ENCODE measurements at regions not wholly inside any gene's neighbourhood (a gene's known extent, or its start where the extent isn't known, plus 50 kb on each side); places are given as distances from the start of the nearest gene placed in this dataset.

DNA sequence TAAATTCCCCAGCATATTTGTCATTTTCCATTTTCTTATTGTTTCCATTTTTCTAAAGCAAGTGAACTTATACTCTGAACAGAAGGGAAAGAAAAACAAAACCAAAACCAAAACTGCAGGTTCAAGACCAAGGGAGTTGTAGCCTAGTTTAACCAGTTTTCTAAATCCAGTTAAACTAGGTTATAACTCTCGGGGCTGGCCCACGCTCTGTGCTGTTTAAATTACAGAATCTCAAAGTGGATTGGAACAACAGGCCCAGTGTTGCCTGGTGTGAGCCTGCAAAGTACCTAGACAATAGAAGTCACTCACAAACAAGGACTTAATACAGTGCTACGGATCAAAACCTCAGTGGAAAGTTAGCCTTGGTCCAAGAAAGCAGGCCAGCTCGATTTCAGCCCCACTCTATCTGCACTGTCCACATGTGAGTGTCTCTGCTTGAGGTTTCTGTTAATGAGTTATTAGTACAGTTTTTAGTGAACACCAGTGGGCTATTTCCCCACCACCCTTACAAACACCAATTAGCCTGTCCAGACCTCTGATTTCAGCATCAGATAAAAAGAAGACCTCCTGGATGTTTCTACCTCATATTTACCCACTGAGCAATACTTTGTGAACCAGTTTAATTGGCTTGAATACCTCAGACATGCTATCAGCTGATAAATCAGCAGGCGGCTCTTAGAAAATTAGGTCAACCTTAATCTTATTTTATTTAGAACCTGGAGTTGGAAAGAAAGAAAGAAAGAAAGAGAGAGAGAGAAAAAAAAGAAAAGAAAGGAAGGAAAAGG is 93.8 kb upstream of the PDZRN3 start:
- no peak overlapping the region for H3K4me3 ChIP-seq (ENCODE audit: control insufficient read depth, low read depth, low read length)
- no peak for TF ChIP-seq CTCF (conservative IDR thresholded peaks at IDR 0.05; ENCODE audit: control insufficient read depth, insufficient read depth, low read depth, low read length)
- DNase-seq (ENCODE audit: low read depth) = no peak

DNA sequence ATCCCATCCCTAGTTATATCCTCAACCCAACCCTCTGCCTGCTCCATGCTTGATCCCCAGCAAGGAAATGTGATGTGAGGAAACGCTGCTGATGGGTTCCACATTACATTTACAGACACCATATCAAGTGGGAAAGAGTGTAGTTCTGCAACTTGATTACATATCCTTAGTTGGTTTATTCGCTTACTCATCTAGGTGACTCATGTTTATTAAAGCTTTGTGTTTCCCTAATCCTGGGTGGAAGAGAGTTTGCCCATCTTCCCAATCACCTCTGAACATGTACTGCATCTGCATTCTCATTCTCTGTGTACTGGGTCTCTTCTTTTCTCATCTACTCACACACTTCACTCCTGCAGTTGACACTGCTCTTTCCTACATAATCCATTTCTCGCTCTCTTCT is 91.7 kb upstream of the PDZRN3 start:
- no peak for TF ChIP-seq CTCF (conservative IDR thresholded peaks at IDR 0.05; ENCODE audit: control insufficient read depth, insufficient read depth, low read depth, low read length)
- no peak overlapping the region for H3K4me3 ChIP-seq (ENCODE audit: control insufficient read depth, low read depth, low read length)
- peak; percentile 82 for DNase-seq (ENCODE audit: low read depth)

- no peak for TF ChIP-seq CTCF (conservative IDR thresholded peaks at IDR 0.05; ENCODE audit: control insufficient read depth, insufficient read depth, low read depth, low read length)
- peak; percentile 37 for DNase-seq (ENCODE audit: low read depth)
- H3K4me3 ChIP-seq (ENCODE audit: control insufficient read depth, low read depth, low read length) = no peak overlapping the region
These were observed 85.6 kb upstream of the PDZRN3 start for GRCh38 chr3:73710340-73710739.

- no peak overlapping the region for H3K4me3 ChIP-seq (ENCODE audit: control insufficient read depth, low read depth, low read length)
- DNase-seq (ENCODE audit: low read depth) = no peak
- no peak for TF ChIP-seq CTCF (conservative IDR thresholded peaks at IDR 0.05; ENCODE audit: control insufficient read depth, insufficient read depth, low read depth, low read length)
These were observed 85.0 kb upstream of the PDZRN3 start for GRCh38 chr3:73709712-73710111.

GRCh38 chr3:73708956-73709355 is 84.2 kb upstream of the PDZRN3 start:
- DNase-seq (ENCODE audit: low read depth) = no peak
- TF ChIP-seq CTCF (conservative IDR thresholded peaks at IDR 0.05; ENCODE audit: control insufficient read depth, insufficient read depth, low read depth, low read length) = no peak
- no peak overlapping the region for H3K4me3 ChIP-seq (ENCODE audit: control insufficient read depth, low read depth, low read length)

DNA sequence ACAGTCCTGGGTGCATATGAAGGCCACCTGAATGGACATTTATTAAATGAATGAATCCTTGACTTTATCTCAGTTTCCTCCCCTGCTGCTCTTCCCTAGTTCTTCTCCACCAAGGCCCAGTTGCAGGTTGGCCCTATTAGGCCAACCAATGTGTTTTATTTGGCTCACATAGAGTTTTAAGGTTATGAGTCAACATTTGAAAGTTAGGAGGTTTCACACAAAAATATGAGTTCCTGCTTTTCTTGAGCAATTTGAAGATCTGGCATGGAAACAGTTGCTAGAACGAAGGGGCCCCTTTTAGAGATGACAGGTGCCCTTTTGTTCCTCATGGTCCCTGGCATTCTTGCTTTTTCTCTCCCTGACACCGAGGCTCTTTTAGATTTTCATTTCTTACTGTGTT is 83.0 kb upstream of the PDZRN3 start:
- no peak for TF ChIP-seq CTCF (conservative IDR thresholded peaks at IDR 0.05; ENCODE audit: control insufficient read depth, insufficient read depth, low read depth, low read length)
- peak; percentile 67 for DNase-seq (ENCODE audit: low read depth)
- no peak overlapping the region for H3K4me3 ChIP-seq (ENCODE audit: control insufficient read depth, low read depth, low read length)
